Peyer's patch (tissue), 4 donors: ENCODE measurements at regions not wholly inside any gene's neighbourhood (a gene's known extent, or its start where the extent isn't known, plus 50 kb on each side); places are given as distances from the start of the nearest gene placed in this dataset.

Experiments
- DNase-seq, 3 donors: peaks; one replicate each; pipeline ENCODE4 v3.0.0-alpha.2; 2017 to 2019
- H3K27ac ChIP-seq, 4 donors: fragments of 200-600 bp; sonication (generic); one replicate each; pipeline ENCODE4 v1.5.1; 2016 to 2019
- H3K27me3 ChIP-seq, 2 donors: fragments of 200-600 bp; sonication (generic); one replicate each; pipeline ENCODE4 v1.5.1; 2019
- H3K36me3 ChIP-seq, 3 donors: fragments of 200-600 bp; sonication (generic); one replicate each; pipeline ENCODE4 v1.5.1; 2016 to 2019
- H3K4me1 ChIP-seq, 4 donors: fragments of 200-600 bp; sonication (generic); one replicate each; pipeline ENCODE4 v1.5.1; 2016 to 2019
- H3K4me3 ChIP-seq, 4 donors: fragments of 200-600 bp; sonication (generic); 1 replicate in 3 of 4; 2 replicates in 1 of 4; pipeline ENCODE4 v1.5.1; 2016 to 2019; ENCODE audit warnings: mild to moderate bottlenecking in 1 of 4
- H3K9me3 ChIP-seq, 4 donors: fragments of 200-600 bp; sonication (generic); one replicate each; pipeline ENCODE4 v1.5.1; 2016 to 2019; ENCODE audit warnings: mild to moderate bottlenecking in 1 of 4
- POLR2A ChIP-seq, 2 donors: fragments of 450-650 bp; IDR thresholded peaks; one replicate each; pipeline ENCODE4 v1.5.1; 2017; ENCODE audit warnings: antibody characterized with exemption in 2 of 2, mild to moderate bottlenecking in 2 of 2, moderate library complexity in 2 of 2
- TF ChIP-seq, protein P1 (sequence below), 6 experiments: fragments of 450-650 bp in 4 of 6; fragments of 200-600 bp in 2 of 6; sonication (generic) in 1 of 6; IDR thresholded peaks; one replicate each; pipeline ENCODE4 v1.5.1; 2017 to 2019; ENCODE audit warnings: antibody characterized with exemption in 6 of 6, mild to moderate bottlenecking in 3 of 6, moderate library complexity in 1 of 6

DNA sequence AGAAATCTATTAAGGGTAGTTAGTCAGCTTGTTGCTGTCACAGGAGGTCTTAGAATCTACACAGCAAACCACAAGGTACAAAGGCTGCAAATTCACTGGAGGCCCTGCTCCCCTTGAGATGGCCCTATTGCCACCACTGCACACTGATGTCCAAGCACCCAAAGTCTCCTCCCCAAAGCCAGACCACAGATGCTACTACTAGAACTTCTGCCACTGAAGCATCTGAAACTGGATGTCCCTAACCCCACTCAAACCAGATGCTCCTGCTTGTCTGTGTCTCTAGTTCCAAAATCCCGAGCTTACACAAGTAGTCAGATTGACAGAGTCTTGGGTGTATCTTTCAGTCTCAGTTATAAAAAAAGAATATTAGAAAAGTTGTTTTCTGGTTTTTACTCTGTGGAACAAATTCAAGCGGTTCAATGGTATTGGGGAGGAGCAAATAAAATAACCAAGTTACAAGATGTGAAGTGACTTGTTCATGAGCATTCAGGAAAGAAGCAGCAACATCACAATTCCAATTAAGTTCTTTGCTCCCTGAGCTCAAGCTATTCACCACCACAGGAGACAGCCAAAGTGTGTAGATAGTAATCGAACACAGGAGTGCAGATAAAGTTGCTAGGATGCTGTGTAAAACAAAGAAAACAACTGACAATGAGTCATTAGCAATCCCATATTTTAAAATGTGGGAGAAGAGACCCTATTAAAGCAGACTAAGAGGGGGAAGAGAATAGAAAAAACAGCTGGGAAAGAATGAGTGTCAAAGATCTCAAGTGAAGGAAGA, 352.3 kb downstream of the PDGFC start:
- Histone ChIP-seq H3K27me3 (no peaks in the 10 kb centered on the region), H3K9me3 (no peaks in the 10 kb centered on the region)

DNA sequence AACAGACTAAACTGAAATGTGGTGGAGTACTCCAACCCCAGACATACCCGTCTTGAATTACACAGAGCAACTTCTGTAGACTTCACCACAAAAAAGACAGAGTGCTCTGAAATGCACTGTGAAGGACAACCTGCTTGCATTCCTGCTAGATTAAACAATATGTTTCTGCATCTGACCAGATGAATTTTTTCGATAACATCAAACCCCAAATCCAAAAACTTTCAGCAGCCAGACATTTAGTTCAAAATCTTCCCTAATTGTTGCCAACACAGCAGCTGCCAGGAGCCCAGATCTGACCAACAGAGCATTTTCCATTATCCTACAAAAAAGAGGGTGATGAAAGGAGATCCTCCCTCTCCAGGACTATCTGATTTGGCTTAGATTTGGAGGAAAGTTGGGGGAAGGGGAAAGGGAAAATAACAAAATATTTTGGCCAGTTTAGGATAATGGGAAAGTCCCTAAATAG, 356.5 kb downstream of the PDGFC start:
- H3K4me3 ChIP-seq: no peak overlapping the region
- H3K9me3 ChIP-seq: no peaks in the 10 kb centered on the region
- no peaks in the 10 kb centered on the region for H3K27me3 ChIP-seq
- no peak overlapping the region for H3K27ac ChIP-seq
- no peaks in the 10 kb centered on the region for H3K4me1 ChIP-seq
- H3K36me3 ChIP-seq: no peaks in the 10 kb centered on the region
- TF ChIP-seq, protein P1, sequence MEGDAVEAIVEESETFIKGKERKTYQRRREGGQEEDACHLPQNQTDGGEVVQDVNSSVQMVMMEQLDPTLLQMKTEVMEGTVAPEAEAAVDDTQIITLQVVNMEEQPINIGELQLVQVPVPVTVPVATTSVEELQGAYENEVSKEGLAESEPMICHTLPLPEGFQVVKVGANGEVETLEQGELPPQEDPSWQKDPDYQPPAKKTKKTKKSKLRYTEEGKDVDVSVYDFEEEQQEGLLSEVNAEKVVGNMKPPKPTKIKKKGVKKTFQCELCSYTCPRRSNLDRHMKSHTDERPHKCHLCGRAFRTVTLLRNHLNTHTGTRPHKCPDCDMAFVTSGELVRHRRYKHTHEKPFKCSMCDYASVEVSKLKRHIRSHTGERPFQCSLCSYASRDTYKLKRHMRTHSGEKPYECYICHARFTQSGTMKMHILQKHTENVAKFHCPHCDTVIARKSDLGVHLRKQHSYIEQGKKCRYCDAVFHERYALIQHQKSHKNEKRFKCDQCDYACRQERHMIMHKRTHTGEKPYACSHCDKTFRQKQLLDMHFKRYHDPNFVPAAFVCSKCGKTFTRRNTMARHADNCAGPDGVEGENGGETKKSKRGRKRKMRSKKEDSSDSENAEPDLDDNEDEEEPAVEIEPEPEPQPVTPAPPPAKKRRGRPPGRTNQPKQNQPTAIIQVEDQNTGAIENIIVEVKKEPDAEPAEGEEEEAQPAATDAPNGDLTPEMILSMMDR (IDR thresholded peaks at IDR 0.05): no peak
- TF ChIP-seq POLR2A (IDR thresholded peaks at IDR 0.05): no peak
- no peak for DNase-seq

More for the DNA sequence above, 352.3 kb downstream of the PDGFC start:
- TF ChIP-seq POLR2A (IDR thresholded peaks at IDR 0.05): no peak
- TF ChIP-seq, protein P1 (IDR thresholded peaks at IDR 0.05): no peak
- Histone ChIP-seq H3K27ac (no peak overlapping the region), H3K4me3 (no peak overlapping the region), H3K4me1 (no peaks in the 10 kb centered on the region), H3K36me3 (no peaks in the 10 kb centered on the region)
- DNase-seq: no peak

DNA sequence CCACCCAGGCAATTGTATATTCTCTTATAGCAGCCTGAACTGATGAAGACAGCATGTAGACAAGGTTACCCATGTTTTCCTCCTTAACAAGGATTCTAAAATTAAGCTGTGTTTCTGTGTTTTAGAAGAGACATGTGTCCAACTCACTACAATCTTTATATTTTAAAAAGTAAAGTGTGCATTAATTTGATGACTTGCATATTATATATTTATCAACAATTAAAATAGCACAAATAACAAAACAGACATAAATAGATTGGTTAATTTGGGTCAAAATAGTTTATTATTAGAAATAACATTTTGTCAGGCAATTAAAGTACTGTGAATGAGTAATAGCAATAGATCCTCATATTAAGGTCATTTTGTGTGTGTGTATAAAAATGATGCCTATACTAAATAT, 357.1 kb downstream of the PDGFC start:
- TF ChIP-seq, protein P1 (IDR thresholded peaks at IDR 0.05): no peak
- TF ChIP-seq POLR2A (IDR thresholded peaks at IDR 0.05): no peak
- H3K27ac ChIP-seq: no peak overlapping the region
- H3K27me3 ChIP-seq: no peaks in the 10 kb centered on the region
- H3K36me3 ChIP-seq: no peaks in the 10 kb centered on the region
- H3K4me3 ChIP-seq: no peak overlapping the region
- no peaks in the 10 kb centered on the region for H3K9me3 ChIP-seq
- H3K4me1 ChIP-seq: no peaks in the 10 kb centered on the region
- DNase-seq: no peak

DNA sequence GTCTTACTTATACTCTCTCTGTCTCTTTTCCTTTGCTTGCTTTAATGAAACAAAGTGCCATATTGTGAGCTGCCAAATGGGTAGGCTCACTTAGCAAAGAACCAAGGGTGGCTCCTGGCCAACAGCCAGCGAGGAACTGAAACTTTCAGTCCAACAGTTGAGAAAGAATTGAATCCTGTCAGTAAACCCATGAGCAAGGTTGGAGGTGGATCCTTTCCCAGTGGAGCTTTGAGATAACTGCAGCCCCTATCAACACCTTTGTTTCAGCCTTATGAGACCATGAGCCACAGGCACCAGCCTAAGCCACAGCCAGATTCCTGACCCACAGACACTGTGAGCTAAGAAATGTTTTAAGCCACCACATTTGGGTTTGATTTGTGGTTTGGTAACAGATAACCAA, 362.2 kb downstream of the PDGFC start:
- no peaks in the 10 kb centered on the region for H3K27me3 ChIP-seq
- no peak overlapping the region for H3K4me3 ChIP-seq
- H3K36me3 ChIP-seq: no peaks in the 10 kb centered on the region
- no peak overlapping the region for H3K27ac ChIP-seq
- no peaks in the 10 kb centered on the region for H3K9me3 ChIP-seq
- no peaks in the 10 kb centered on the region for H3K4me1 ChIP-seq
- TF ChIP-seq, protein P1 (IDR thresholded peaks at IDR 0.05): no peak
- no peak for TF ChIP-seq POLR2A (IDR thresholded peaks at IDR 0.05)
- DNase-seq: peak in 1 of 3 donors; percentile 45

DNA sequence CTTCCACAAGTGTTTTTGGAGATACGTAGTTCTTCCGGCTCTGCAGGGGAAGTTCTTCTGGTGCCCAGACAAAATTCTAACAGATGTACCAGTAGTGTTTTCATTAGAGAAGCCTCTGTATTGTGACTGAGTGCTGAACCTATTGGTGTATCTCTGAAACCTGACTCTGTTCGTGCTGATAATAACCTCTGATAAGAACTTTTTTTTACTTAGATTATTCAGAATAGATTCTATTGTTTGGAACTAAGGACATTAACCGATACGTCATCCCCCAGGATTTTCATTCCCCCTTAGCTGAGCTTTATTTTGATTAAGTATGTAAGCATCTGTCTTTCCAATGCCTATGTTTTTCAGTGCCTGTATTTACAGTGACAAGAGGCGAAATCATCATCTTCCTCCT, 362.9 kb downstream of the PDGFC start:
- no peak for TF ChIP-seq POLR2A (IDR thresholded peaks at IDR 0.05)
- TF ChIP-seq, protein P1 (IDR thresholded peaks at IDR 0.05): no peak
- Histone ChIP-seq H3K27me3 (no peaks in the 10 kb centered on the region), H3K27ac (no peak overlapping the region), H3K4me3 (no peak overlapping the region), H3K4me1 (no peaks in the 10 kb centered on the region), H3K9me3 (no peaks in the 10 kb centered on the region), H3K36me3 (no peaks in the 10 kb centered on the region)
- DNase-seq: no peak
